ENCODE measurements at regions not wholly inside any gene's neighbourhood (a gene's known extent, or its start where the extent isn't known, plus 50 kb on each side); places are given as distances from the start of the nearest gene placed in this dataset.
A peak's percentile ranks its signal among the peaks of the same experiment; 100 is the strongest.
"Not testable (repeated sequence)": the region's sequence is repeated elsewhere in the genome, so short reads cannot be mapped to it uniquely, and the experiment has no call there.

GRCh38 chr2:109669731-109670130 lies 55.6 kb downstream of the SOWAHC start:
- no peak for DNase-seq (ENCODE audit: extremely low read depth in 1 of 11, low read depth in 9 of 11, low spot score in 4 of 11)

- no peak for DNase-seq (ENCODE audit: extremely low read depth in 1 of 11, low read depth in 9 of 11, low spot score in 4 of 11)
Observed at GRCh38 chr2:109670556-109671411, 56.6 kb downstream of the SOWAHC start.

- no peak for DNase-seq (ENCODE audit: extremely low read depth in 1 of 11, low read depth in 9 of 11, low spot score in 4 of 11)
Observed at GRCh38 chr2:109674894-109675534, 60.9 kb downstream of the SOWAHC start.

GRCh38 chr2:109675666-109676345 lies 61.6 kb downstream of the SOWAHC start:
- DNase-seq (ENCODE audit: extremely low read depth in 1 of 11, low read depth in 9 of 11, low spot score in 4 of 11): no peak

- no peak for DNase-seq (ENCODE audit: extremely low read depth in 1 of 11, low read depth in 9 of 11, low spot score in 4 of 11)
Observed at GRCh38 chr2:109676346-109676902, 62.3 kb downstream of the SOWAHC start.

GRCh38 chr2:109677121-109677731 lies 63.1 kb downstream of the SOWAHC start:
- not testable (repeated sequence) for DNase-seq (ENCODE audit: extremely low read depth in 1 of 11, low read depth in 9 of 11, low spot score in 4 of 11)

DNA sequence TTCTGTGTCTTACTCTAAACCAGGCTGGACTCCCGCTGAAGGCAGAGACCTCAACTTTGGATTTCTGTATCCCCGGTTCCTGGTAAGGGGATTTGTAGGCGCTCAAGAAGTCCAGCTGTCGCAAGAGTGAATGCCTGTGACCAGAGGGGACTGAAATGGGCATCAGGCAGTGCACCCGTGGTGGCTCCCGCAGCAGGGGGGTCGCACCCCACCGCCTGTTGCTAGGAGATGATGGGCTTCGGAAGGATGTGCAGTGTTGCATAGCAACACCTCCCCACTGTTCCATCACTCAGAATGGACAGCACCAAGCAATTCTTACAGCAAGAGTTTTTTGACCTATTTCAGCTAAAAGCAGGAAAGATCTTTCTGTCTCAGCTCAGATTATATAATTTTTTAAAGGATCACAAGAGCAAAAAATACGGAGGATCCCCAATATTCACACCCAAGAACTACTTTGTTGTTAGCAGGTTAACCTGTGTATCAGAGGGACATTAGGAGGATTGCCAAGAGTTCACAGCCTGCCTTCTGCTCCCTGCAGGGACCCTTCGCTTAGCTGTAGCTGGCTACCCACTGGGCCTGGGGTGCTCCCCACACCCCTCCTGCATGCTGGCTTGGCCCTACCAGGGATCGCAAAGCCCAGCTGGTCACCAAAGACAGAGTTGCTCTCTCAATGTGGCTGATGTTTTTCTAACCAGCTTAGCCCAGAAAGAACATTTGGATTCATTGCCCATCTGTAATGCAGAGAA lies 63.8 kb downstream of the SOWAHC start:
- DNase-seq (ENCODE audit: extremely low read depth in 1 of 11, low read depth in 9 of 11, low spot score in 4 of 11): no peak

DNA sequence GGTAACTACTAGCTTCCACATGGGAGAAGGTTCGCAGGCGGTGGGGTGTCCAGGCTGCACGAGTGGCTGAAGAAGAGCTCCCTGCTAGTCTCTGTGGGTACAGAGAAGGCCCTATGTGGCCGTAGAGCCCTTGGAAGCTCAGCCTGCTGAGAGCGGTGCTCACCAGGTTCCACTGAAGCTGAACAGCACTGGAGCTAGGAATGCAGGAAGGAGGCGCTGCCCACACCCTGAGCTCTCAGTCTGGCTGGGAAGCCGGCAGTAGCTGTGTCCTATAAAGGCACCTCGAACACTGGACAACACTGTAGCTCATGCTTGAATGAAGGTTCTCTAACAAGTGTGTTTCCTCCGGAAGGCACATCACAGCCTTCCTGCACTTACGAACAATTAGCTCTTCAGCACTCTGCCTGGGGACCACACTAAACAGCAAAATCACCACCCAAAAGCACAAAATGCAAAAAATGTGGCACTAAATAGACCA lies 64.6 kb downstream of the SOWAHC start:
- DNase-seq (ENCODE audit: extremely low read depth in 1 of 11, low read depth in 9 of 11, low spot score in 4 of 11): not testable (repeated sequence)

GRCh38 chr2:109679225-109679624 lies 65.1 kb downstream of the SOWAHC start:
- no peak for DNase-seq (ENCODE audit: extremely low read depth in 1 of 11, low read depth in 9 of 11, low spot score in 4 of 11)

- DNase-seq (ENCODE audit: extremely low read depth in 1 of 11, low read depth in 9 of 11, low spot score in 4 of 11): no peak
Observed at GRCh38 chr2:109679626-109680025, 65.5 kb downstream of the SOWAHC start.

GRCh38 chr2:109680523-109681297 lies 66.5 kb downstream of the SOWAHC start:
- no peak for DNase-seq (ENCODE audit: extremely low read depth in 1 of 11, low read depth in 9 of 11, low spot score in 4 of 11)

- DNase-seq (ENCODE audit: extremely low read depth in 1 of 11, low read depth in 9 of 11, low spot score in 4 of 11): no peak
Observed at GRCh38 chr2:109681633-109682380, 67.6 kb downstream of the SOWAHC start.

GRCh38 chr2:109683452-109683851 lies 69.3 kb downstream of the SOWAHC start:
- no peak for DNase-seq (ENCODE audit: extremely low read depth in 1 of 11, low read depth in 9 of 11, low spot score in 4 of 11)

- DNase-seq (ENCODE audit: extremely low read depth in 1 of 11, low read depth in 9 of 11, low spot score in 4 of 11): no peak
Observed at GRCh38 chr2:109685453-109685852, 71.3 kb downstream of the SOWAHC start.

DNA sequence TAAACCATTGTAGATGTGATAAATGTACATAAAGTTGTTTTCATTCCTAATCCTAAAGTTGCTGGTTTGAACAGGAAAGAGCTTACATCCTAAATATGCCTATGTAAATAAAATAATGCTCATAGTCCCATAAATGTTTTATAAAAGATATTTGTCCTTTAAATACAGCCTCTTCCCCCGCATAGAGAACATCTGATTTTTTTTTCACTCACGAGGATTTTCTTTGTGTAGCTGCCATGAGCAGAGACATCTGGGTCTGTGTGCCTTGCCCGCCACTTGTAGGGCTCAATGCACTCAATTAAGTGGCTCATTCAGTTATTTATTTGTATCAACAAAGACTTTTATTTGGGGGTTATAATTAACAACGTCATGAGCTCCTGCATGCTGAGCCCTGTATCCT lies 72.8 kb downstream of the SOWAHC start:
- DNase-seq (ENCODE audit: extremely low read depth in 1 of 11, low read depth in 9 of 11, low spot score in 4 of 11): peak in 2 of 11 donors; percentile 48 to 53

DNA sequence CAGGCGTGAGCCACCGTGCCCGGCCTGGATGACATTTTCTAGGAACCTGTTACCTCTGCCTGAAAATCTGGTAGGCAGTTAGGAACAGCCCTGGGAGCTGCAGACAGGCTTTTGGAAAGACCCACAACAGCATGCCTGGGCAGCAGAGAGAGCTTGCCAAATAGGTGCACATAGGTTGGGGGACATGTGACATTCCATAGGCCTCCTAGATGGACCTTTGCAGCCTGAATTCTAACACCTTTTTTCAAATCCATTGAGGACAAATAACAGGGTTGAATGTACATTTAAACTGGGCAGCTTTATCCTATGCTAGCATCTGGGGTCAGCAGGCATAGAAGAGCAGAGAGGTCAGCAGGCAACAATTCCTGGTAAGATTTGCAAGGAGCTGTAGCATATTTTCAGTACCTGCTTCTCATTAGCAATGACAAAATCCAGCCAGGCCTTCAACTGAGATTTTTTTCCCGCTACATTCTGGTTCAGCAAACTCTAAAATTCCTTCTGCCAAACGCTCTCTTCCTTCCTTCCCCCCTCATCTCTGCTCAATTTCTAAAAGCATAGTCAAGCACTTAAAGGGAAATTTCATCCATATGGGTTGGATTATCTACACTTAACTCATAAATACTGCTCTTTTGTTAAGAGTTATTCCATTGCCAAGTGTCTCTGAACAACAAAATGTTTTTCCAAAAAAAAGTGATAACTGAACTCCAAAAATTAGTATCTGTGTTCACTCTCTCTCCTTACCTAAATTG lies 75.2 kb downstream of the SOWAHC start:
- no peak for DNase-seq (ENCODE audit: extremely low read depth in 1 of 11, low read depth in 9 of 11, low spot score in 4 of 11)

All from renal cortex interstitium (tissue), 11 donors.